ENCODE measurements at regions not wholly inside any gene's neighbourhood (a gene's known extent, or its start where the extent isn't known, plus 50 kb on each side); places are given as distances from the start of the nearest gene placed in this dataset.

DNA sequence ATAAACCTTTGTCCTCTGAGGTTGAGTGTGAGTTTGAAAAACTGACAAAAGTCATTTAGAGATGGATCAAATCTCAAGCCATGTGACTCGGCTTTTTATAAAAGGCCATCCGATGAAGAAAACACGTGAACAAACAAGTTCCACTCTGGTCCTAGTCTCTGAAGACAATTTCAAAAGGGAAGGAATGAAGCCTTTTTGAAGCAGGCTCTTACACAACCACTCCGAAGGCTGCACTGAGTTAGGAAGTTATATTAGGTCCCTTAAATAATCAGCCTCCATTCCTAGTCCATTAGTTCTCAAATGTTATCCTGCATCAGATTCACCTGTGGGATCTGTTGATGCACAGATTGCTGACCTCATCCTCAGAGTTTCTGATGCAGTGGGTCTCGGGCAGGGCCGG, 166.6 kb upstream of the HMHB1 start:
- DNase-seq (ENCODE audit: extremely low read depth in 1 of 4, low spot score in 3 of 4): no peak
- CTCF ChIA-PET (ENCODE audit: low intra/inter-chr PET ratio): no interaction called here
- H3K27me3 ChIP-seq (ENCODE audit: control insufficient read depth in 2 of 2, insufficient read depth in 2 of 2, low read length in 2 of 2): no peaks in the 10 kb centered on the region
- intact Hi-C loops (cut with micrococcal nuclease): no loop called here
- H3K4me1 ChIP-seq (replicated peaks in 1 of 2; ENCODE audit: control insufficient read depth in 2 of 2, insufficient read depth in 2 of 2, low read length in 2 of 2): no peaks in the 10 kb centered on the region
- H3K4me2 ChIP-seq (ENCODE audit: insufficient read depth, low read length): no peak overlapping the region
- no peak overlapping the region for H3K9ac ChIP-seq (ENCODE audit: insufficient read depth in 1 of 2, low read depth in 2 of 2, low read length in 2 of 2)
- H2AFZ ChIP-seq (ENCODE audit: low read depth, low read length): no peak overlapping the region
- no peaks in the 10 kb centered on the region for H3K79me2 ChIP-seq (ENCODE audit: control insufficient read depth, insufficient read depth, low read length)
- BruUV-seq (replicated peaks): no TSS peak
- 0% methylated on average over 6 of the region's 6 CpGs for WGBS (ENCODE audit: insufficient coverage, low coverage, missing lambda C conversion rate)
- H3K9me1 ChIP-seq (ENCODE audit: control insufficient read depth, insufficient read depth, low read length): no peaks in the 10 kb centered on the region
- FAIRE-seq: no peak
- in situ Hi-C loops (cut with MboI): no loop called here
- TF ChIP-seq, protein P1, sequence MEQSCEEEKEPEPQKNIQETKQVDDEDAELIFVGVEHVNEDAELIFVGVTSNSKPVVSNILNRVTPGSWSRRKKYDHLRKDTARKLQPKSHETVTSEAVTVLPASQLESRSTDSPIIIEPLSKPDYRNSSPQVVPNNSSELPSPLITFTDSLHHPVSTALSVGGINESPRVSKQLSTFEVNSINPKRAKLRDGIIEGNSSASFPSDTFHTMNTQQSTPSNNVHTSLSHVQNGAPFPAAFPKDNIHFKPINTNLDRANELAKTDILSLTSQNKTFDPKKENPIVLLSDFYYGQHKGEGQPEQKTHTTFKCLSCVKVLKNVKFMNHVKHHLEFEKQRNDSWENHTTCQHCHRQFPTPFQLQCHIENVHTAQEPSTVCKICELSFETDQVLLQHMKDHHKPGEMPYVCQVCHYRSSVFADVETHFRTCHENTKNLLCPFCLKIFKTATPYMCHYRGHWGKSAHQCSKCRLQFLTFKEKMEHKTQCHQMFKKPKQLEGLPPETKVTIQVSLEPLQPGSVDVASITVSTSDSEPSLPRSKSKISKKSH (CRISPR knock-in tag; IDR thresholded peaks at IDR 0.05): no peak
- TF ChIP-seq CBFA2T2 (conservative IDR thresholded peaks at IDR 0.05) (no peak), KAT2B (IDR thresholded peaks at IDR 0.05; ENCODE audit: low read depth, low read length) (no peak), KDM1A (IDR thresholded peaks at IDR 0.05) (no peak), NBN (IDR thresholded peaks at IDR 0.05; ENCODE audit: low read depth) (no peak), ZNF584 (CRISPR knock-in tag; IDR thresholded peaks at IDR 0.05; ENCODE audit: low read depth) (no peak), POLR3G (IDR thresholded peaks at IDR 0.05; ENCODE audit: extremely low read depth, insufficient read length, insufficient replicate concordance) (no peak), ZNF717 (CRISPR knock-in tag; IDR thresholded peaks at IDR 0.05) (no peak), ZFP1 (CRISPR knock-in tag; IDR thresholded peaks at IDR 0.05) (no peak), HEY1 (CRISPR knock-in tag; IDR thresholded peaks at IDR 0.05; ENCODE audit: borderline replicate concordance) (no peak), CBX2 (IDR thresholded peaks at IDR 0.05; ENCODE audit: insufficient read depth, low read length, poor library complexity, severe bottlenecking) (no peak)
- TF ChIP-seq, protein P2, sequence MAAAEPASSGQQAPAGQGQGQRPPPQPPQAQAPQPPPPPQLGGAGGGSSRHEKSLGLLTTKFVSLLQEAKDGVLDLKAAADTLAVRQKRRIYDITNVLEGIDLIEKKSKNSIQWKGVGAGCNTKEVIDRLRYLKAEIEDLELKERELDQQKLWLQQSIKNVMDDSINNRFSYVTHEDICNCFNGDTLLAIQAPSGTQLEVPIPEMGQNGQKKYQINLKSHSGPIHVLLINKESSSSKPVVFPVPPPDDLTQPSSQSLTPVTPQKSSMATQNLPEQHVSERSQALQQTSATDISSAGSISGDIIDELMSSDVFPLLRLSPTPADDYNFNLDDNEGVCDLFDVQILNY (CRISPR knock-in tag; IDR thresholded peaks at IDR 0.05): no peak
- TF ChIP-seq, protein P3, sequence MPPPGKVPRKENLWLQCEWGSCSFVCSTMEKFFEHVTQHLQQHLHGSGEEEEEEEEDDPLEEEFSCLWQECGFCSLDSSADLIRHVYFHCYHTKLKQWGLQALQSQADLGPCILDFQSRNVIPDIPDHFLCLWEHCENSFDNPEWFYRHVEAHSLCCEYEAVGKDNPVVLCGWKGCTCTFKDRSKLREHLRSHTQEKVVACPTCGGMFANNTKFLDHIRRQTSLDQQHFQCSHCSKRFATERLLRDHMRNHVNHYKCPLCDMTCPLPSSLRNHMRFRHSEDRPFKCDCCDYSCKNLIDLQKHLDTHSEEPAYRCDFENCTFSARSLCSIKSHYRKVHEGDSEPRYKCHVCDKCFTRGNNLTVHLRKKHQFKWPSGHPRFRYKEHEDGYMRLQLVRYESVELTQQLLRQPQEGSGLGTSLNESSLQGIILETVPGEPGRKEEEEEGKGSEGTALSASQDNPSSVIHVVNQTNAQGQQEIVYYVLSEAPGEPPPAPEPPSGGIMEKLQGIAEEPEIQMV (tag; conservative IDR thresholded peaks at IDR 0.05; ENCODE audit: low read depth): no peak
- TF ChIP-seq, protein P4, sequence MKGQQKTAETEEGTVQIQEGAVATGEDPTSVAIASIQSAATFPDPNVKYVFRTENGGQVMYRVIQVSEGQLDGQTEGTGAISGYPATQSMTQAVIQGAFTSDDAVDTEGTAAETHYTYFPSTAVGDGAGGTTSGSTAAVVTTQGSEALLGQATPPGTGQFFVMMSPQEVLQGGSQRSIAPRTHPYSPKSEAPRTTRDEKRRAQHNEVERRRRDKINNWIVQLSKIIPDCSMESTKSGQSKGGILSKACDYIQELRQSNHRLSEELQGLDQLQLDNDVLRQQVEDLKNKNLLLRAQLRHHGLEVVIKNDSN (CRISPR knock-in tag; IDR thresholded peaks at IDR 0.05): no peak
- H3K36me3 ChIP-seq (ENCODE audit: control insufficient read depth, insufficient read depth, low read length): no peaks in the 10 kb centered on the region
- ATAC-seq: no peak
- H3K4me3 ChIP-seq: no peak overlapping the region
- H3K9me3 ChIP-seq (replicated peaks; ENCODE audit: control insufficient read depth, insufficient read depth, low read depth, low read length): no peaks in the 10 kb centered on the region
- no peak overlapping the region for H3K27ac ChIP-seq (ENCODE audit: extremely low read depth, low read depth, low read length)
- no peaks in the 10 kb centered on the region for H4K20me1 ChIP-seq (replicated peaks; ENCODE audit: control insufficient read depth, insufficient read depth, low read length)
- POLR2A ChIA-PET: no interaction called here

Data from K562 (cell line).